Fibroblast of pulmonary artery (primary cell): ENCODE measurements at regions not wholly inside any gene's neighbourhood (a gene's known extent, or its start where the extent isn't known, plus 50 kb on each side); places are given as distances from the start of the nearest gene placed in this dataset.

ENCODE experiments used
- DNase-seq: peaks from one replicate; pipeline ENCODE4 v3.0.0-alpha.2; 2010; ENCODE audit warnings: low read depth
- H3K4me3 ChIP-seq: replicated peaks from 2 replicates; pipeline ENCODE4 v1.5.1; 2011; ENCODE audit warnings: low read depth, mild to moderate bottlenecking, control low read depth, low read length, moderate library complexity
- CTCF ChIP-seq: IDR thresholded peaks from 2 replicates; pipeline ENCODE4 v1.5.1; 2011; ENCODE audit warnings: mild to moderate bottlenecking, control low read depth, low read length, inconsistent platforms; ENCODE audit errors: missing control alignments

- peak; percentile 0 for DNase-seq
- H3K4me3 ChIP-seq = no peak overlapping the region
- no peak for TF ChIP-seq CTCF
Measured at GRCh38 chr7:124201768-124202349, 169.0 kb upstream of the TMEM229A start.

- no peak overlapping the region for H3K4me3 ChIP-seq
- DNase-seq = no peak
- TF ChIP-seq CTCF = no peak
Measured at GRCh38 chr7:124196519-124196918, 163.7 kb upstream of the TMEM229A start.

GRCh38 chr7:124192885-124193284 is 160.0 kb upstream of the TMEM229A start:
- no peak for DNase-seq
- TF ChIP-seq CTCF = no peak
- no peak overlapping the region for H3K4me3 ChIP-seq

- TF ChIP-seq CTCF = no peak
- H3K4me3 ChIP-seq = no peak overlapping the region
- no peak for DNase-seq
Measured at GRCh38 chr7:124191713-124192112, 158.8 kb upstream of the TMEM229A start.

- H3K4me3 ChIP-seq = no peak overlapping the region
- DNase-seq = no peak
- TF ChIP-seq CTCF = no peak
Measured at GRCh38 chr7:124191030-124191429, 158.2 kb upstream of the TMEM229A start.

- TF ChIP-seq CTCF = no peak
- DNase-seq = no peak
- no peak overlapping the region for H3K4me3 ChIP-seq
Measured at GRCh38 chr7:124188576-124188975, 155.7 kb upstream of the TMEM229A start.

GRCh38 chr7:124187962-124188361 is 155.1 kb upstream of the TMEM229A start:
- TF ChIP-seq CTCF = no peak
- H3K4me3 ChIP-seq = no peak overlapping the region
- no peak for DNase-seq
